Inflammatory macrophage treated with lipopolysaccharide for 1 hour (primary cell): ENCODE measurements at regions not wholly inside any gene's neighbourhood (a gene's known extent, or its start where the extent isn't known, plus 50 kb on each side); places are given as distances from the start of the nearest gene placed in this dataset.

ENCODE experiments used
- DNase-seq, 2 donors: peaks; one replicate each; pipeline ENCODE4 v3.0.0-alpha.2; 2020 to 2022

DNA sequence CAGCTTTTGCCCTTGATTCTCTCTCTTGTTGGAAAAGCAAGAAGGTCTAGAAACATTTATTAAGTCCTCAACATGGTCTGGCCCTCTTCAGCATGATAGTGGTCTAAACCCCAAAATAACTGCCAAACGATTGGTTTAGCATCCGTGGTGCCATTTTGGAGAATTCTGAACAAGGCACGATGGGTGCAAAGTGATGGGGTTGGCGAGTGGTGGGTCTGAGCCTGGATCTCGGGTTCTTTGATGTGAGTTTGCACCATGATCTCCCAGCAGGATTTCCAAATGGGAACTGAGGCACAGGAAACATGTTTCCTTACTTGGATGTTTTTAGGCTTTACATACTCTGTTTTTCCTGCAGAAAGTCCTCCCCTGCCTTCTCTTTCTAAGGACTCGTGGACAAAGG, 240.3 kb downstream of the MYCN start:
- DNase-seq, result no peak

DNA sequence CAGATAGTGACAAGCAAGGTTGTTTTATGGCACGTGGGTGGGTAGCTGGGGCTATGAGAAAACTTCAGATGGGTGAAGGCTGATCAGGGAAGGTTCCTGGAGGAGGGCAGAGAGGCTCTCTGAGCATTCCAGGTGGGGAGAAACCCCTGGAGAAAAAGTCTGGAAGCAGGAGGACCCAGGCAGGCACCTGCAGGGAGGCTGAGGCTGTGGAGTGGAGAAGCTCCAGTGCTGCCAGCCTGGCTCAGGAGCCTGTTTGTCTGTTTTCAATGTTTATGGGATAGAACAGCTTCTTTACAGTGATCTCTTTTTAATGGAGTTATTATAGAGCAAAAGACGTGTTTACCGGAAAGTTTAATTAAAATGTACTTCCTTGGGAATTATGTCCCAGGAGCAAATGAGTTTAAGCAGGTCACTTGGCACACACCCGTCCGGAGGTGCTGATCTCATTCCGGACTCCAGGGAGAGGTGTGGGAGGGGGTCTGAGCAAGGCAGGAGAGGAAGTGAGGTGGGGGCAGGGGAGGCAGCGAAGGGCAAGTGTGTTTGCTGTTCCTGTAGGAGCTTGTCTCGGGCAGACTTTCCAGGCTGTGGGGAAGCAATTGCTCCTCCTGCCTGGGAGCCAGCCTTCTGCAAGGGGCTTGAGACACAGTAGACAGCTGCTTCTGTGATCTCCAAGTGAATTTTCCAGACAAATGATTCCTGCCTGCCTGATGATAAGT, 239.5 kb downstream of the MYCN start:
- DNase-seq, result no peak

- no peak for DNase-seq
Observed at GRCh38 chr2:16178551-16179130, 238.3 kb downstream of the MYCN start.

GRCh38 chr2:16177671-16178180, 237.4 kb downstream of the MYCN start:
- DNase-seq, result no peak

DNA sequence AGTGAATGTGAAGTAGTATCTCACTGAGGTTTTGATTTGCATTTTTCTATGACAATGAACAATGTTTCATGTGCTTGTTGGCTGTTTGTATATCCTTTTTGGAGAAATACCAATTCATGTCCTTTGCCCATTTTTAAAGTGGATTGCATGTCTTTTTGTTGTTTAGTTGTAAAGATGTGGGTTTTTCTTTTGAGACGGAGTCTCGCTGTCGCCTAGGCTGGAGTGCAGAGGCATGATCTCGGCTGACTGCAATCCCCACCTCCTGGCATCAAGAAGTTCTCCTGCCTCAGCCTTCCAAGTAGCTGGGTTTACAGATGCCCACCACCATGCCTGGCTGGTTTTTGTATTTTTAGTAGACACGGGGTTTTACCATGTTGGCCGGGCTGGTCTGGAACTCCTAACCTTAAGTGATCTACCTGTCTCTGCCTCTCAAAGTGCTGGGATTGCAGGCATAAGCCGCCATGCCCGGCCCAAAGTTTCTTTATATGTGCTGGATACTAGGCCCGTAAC, 236.7 kb downstream of the MYCN start:
- DNase-seq, result no peak

DNA sequence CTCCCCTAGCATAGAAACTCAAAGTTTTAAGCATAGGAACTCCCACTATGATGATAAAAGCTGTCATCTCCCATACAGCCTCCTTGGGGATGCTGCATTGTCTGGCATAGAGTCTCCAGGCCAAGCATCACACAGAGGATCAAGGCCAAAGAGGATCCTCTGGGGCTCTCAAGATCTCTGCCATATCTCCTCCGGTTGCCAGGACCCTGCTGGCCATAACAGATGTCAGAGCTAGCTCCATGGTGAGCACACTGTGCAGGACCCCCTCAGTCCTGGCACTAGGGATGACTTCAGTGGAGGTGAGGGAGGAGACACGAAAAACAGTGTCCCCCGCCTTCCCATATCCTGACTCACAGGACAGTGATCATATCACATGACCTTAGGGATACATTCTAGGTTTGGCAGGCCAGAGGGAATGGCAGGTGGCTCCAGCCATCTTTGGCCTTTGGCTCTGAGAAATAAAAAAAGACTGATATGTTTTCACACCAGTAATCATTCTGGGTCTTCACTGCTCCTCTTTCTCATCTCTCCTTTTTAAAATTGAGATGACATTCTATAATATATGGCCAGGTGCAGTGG, 235.0 kb downstream of the MYCN start:
- no peak for DNase-seq

DNA sequence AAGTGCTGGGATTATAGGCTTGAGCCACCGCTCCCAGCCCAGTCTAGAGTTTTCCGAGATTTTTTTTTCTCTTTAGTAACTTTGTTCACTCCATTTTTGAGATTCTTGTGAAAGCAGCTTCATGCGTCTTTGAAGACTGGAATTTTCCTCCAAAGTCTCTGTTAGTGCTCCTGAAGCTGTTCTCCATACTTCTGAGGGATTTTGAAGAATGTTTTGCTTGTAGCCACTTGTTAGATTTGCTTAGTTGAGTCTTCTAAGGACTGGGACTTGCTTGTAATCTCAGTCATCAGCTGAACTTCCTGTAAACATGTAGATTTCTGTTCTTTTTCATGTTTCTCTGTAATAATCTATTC, 234.3 kb downstream of the MYCN start:
- no peak for DNase-seq

DNA sequence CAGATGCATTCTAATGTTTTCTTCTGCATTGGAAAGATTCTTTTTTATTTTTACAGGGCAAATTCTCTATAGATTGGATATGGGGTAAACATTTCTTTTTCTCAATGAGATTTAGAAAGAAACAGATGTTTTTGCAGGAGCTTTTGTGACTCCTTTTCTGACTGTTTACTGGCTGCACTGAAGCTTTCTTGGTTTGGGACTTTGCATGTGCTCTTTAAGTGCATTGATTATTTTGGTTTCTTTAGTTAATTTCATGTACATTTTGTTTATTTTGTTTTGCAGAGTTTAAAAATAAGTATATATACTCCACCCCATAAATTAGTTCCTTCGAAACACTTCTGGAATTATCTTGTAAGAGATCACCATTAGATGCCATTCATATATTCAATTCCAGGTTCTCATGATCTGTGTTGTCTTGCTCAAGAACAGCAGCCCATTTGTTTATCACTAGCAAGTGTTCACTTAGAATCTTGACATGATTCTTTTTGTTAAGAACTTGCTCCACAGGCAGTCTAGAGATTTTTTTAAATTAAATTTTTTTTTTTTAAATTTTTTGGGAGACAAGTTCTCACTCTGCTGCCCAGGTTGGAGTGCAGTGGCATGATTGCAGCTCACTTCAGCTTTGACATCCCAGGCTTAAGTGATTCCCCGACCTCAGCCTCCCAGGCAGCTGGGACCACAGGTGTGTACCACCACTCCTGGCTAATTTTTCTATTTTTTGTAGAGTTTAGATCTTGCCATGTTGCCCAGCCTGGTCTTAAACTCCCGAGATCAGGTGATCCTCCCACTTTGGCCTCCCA, 233.7 kb downstream of the MYCN start:
- DNase-seq, result no peak

DNA sequence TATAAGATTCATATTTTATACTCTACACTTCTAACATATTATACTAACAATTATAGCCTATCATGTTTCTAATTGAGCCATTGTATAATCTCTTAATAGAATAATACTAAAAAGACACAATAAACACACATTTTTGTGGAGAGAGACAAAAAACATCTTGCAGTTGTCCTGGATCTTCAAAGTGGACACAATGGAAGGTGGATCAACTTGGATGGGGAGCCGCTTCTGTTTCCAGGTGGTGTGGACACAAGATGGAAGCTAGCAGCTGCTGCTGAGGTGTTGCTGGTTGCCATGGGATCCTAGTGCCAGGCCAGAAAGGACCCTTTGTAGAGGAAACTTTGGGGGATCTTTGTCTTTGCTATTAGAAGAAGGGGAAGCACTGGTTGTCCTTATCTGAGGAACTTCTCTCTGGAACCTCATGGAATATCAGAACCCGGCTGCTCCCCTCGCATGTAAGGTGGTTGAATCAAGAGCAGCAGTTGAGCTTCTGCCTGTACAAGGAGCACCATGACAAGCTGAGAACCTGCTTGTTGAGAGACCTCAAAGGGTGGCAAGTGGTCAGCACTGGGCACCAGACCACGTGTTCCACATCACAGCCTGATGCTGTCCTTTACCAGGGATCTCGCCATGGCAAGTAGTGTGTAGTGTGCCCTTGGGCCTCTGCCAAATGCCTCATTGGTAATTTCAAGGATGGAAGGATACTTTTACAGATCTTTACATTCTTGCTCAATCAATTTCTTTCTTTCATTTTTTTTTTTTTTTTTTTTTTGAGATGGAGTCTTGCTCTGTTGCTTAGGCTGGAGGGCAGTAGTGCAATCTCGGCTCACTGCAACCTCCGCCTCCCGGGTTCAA, 232.2 kb downstream of the MYCN start:
- no peak for DNase-seq

DNA sequence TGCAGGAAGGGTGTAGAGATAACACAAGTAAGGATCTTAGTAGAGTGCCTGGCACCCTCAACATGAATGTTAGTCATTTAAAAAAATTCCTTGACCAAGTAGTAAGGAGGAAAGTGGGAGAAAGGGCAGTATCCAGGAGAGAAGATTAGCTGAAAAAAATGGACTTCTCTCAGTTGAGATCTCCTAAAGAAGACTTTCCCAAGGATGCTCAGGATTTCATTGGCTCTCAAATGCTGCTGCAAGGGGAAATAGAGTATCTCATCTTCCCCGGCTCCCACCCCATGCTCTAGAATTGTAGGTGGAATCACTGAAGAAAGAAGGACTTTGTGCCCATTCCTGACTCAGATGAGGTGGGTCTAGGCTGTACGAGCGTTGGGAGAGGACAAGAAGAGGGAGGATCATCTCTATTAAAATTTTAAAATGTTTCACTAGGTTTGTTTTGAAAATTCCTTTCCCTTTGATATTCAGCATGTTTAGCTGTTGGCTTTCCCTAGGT, 231.1 kb downstream of the MYCN start:
- no peak for DNase-seq

DNA sequence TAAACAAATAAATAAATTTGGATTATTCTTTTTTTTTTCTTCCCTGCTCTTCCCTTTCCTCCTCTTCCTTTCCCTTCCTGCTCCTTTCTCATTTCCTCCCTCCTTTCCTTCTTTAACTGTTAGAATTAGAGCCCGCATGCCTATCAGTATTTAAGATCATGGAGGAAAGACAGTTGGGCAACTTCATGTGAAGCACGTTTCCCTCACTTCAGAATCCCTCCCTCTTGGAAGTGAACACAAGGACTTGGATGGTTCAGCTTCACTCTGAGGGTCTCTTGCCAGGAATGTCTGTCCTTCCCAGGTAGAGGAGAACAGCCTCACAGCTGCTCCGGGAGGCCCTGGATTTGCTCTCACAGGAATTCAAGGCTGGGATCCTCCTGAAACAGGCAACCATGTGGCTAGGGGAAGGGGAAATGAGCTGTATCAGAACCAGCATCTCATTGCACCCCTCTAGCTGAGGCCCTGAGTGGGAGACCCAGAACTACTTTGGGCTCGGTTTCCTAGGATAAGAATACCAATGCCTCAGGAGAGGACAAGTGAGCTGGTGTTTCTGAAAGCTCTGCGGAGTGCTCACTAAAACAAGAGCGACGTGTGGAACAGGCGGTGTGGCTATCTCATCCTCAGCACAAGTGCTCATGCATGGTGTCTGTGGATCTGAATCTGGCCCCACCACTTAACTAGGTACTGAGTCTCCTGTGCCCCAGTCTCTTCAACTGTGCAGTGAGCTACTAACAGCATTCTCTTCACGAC, 230.5 kb downstream of the MYCN start:
- no peak for DNase-seq

DNA sequence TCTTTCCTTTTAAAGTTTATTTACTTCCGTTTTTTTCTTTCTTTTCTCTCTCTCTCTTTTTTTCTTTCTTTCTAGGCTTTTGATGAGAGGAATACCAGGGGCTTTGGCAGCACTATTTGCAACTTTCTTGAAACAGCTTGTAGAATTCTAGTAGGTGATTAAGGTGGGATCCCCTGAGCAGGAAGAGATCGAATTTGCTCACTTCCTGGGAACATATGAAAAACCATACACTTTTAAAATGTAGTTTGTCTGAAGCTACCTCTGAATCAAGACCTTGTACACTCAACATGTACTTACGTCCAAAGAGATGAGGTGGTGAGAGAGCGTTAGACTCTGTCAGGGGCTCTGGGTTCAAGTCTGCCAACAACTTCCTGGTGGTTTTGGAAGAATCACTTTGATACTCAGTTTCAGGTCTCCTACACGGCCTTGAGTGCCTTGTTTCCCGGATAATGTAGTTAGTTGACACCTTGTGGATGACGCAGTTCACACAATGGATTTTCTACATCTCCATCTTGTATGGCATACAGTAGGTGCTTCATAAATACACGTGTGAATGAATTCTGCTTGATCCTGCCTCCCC, 229.1 kb downstream of the MYCN start:
- no peak for DNase-seq

GRCh38 chr2:16168506-16169264, 228.3 kb downstream of the MYCN start:
- DNase-seq, result no peak

GRCh38 chr2:16167870-16168426, 227.6 kb downstream of the MYCN start:
- DNase-seq, result no peak

DNA sequence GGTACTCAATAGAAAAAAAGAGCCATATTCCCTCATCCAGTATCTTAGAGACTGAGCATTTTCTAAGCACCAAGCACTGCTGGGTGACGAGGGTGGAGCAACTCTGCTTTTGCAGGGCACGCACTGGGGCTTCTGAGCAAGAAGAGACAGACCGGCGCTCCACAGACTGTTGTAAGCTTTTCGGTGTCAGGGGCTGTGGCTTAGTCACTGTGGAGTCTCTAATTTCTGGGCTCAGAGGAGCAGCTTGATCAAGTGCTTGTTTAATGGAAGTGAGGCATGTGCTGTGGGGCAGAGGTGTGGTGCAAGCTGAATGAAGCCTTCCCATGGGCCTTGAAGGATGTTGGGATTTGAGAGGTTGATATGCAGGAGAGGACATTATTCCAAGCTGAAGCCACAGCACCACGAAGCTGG, 227.1 kb downstream of the MYCN start:
- no peak for DNase-seq

- DNase-seq, result no peak
Observed at GRCh38 chr2:16166327-16166981, 226.1 kb downstream of the MYCN start.

GRCh38 chr2:16165518-16166326, 225.4 kb downstream of the MYCN start:
- no peak for DNase-seq

DNA sequence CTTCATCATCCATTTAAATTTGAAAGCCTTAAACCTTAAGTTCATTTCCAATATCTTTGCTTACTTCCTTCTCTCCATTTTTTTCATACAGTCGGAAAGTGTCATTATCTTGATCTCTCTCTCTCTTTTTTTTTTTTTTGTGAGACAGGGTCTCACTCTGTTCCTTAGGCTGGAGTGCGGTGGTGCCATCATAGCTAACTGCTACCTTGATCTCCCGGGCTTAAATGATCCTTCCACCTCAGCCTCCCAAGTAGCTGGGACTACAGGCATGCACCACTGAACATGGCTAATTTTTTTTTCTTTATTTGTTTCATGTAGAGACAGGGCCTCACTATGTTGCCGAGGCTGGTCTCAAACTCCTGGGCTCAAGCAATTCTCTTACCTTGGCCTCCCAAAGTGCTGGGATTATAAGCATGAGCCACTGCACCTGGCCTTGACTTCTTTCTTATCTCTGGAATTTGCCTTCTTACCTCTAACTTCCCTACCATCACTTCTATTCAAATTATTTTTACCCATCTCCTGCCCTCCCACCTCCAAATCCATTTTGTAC, 222.2 kb downstream of the MYCN start:
- DNase-seq, result no peak
